Loucy (cell line): ENCODE measurements at regions not wholly inside any gene's neighbourhood (a gene's known extent, or its start where the extent isn't known, plus 50 kb on each side); places are given as distances from the start of the nearest gene placed in this dataset.

Source experiments
- CTCF ChIP-seq: fragments of 200-600 bp; sonication (generic); conservative IDR thresholded peaks from 2 replicates; pipeline ENCODE4 v1.5.1; 2014; ENCODE audit warnings: mild to moderate bottlenecking, antibody characterized with exemption, low read length
- EZH2phosphoT487 ChIP-seq: fragments of 200-600 bp; IDR thresholded peaks from 2 replicates; pipeline ENCODE4 v1.6.1; 2018; ENCODE audit warnings: antibody characterized with exemption, mild to moderate bottlenecking, moderate library complexity, borderline replicate concordance

- no peak for TF ChIP-seq CTCF
- TF ChIP-seq EZH2phosphoT487 = no peak
Observed at GRCh38 chr3:144402430-144402829, 430.8 kb downstream of the DIPK2A start.
